ENCODE measurements at regions not wholly inside any gene's neighbourhood (a gene's known extent, or its start where the extent isn't known, plus 50 kb on each side); places are given as distances from the start of the nearest gene placed in this dataset.
"Not testable (repeated sequence)": the region's sequence is repeated elsewhere in the genome, so short reads cannot be mapped to it uniquely, and the experiment has no call there.

GRCh38 chr1:245008761-245009160 is 144.4 kb upstream of the HNRNPU start:
- Histone ChIP-seq H3K27ac (no peak overlapping the region), H3K4me1 (no peaks in the 10 kb centered on the region), H3K27me3 (no peaks in the 10 kb centered on the region), H3K36me3 (peaks cover 0 to 6% (median 0%) of the 10 kb centered on the region in 3 donors), H3K9me3 (no peaks in the 10 kb centered on the region), H3K4me3 (no peak overlapping the region)
- intact Hi-C loops (cut with DNase I; ENCODE audit: low total_unique reads): no loop called here
- DNase-seq: no peak
- TF ChIP-seq CTCF (IDR thresholded peaks at IDR 0.05): no peak

GRCh38 chr1:245007852-245008251 is 143.5 kb upstream of the HNRNPU start:
- intact Hi-C loops (cut with DNase I; ENCODE audit: low total_unique reads): no loop called here
- H3K4me3 ChIP-seq: no peak overlapping the region
- no peaks in the 10 kb centered on the region for H3K27me3 ChIP-seq

GRCh38 chr1:245003246-245003645 is 138.9 kb upstream of the HNRNPU start:
- Histone ChIP-seq H3K36me3 (no peaks in the 10 kb centered on the region), H3K4me1 (peaks cover 0 to 3% (median 1%) of the 10 kb centered on the region in 4 donors), H3K27me3 (no peaks in the 10 kb centered on the region), H3K27ac (no peak overlapping the region), H3K4me3 (no peak overlapping the region), H3K9me3 (no peaks in the 10 kb centered on the region)
- no peak for DNase-seq
- no peak for TF ChIP-seq CTCF (IDR thresholded peaks at IDR 0.05)
- intact Hi-C loops (cut with DNase I; ENCODE audit: low total_unique reads): no loop called here

More at GRCh38 chr1:245007852-245008251, 143.5 kb upstream of the HNRNPU start:
- no peak overlapping the region for H3K27ac ChIP-seq
- peaks cover 0 to 6% (median 0%) of the 10 kb centered on the region in 3 donors for H3K36me3 ChIP-seq
- DNase-seq: no peak
- no peaks in the 10 kb centered on the region for H3K9me3 ChIP-seq
- no peak for TF ChIP-seq CTCF (IDR thresholded peaks at IDR 0.05)
- H3K4me1 ChIP-seq: no peaks in the 10 kb centered on the region

- Histone ChIP-seq H3K27me3 (no peaks in the 10 kb centered on the region), H3K27ac (no peak overlapping the region), H3K4me1 (peaks cover 0 to 3% (median 1%) of the 10 kb centered on the region in 4 donors), H3K4me3 (no peak overlapping the region), H3K9me3 (no peaks in the 10 kb centered on the region), H3K36me3 (no peaks in the 10 kb centered on the region)
- DNase-seq: no peak
- TF ChIP-seq CTCF (IDR thresholded peaks at IDR 0.05): no peak
- intact Hi-C loops (cut with DNase I; ENCODE audit: low total_unique reads): no loop called here
Measured at GRCh38 chr1:245001252-245001651, 136.9 kb upstream of the HNRNPU start.

GRCh38 chr1:245000872-245001188 is 136.5 kb upstream of the HNRNPU start:
- intact Hi-C loops (cut with DNase I; ENCODE audit: low total_unique reads): no loop called here
- no peak for TF ChIP-seq CTCF (IDR thresholded peaks at IDR 0.05)
- DNase-seq: no peak
- no peaks in the 10 kb centered on the region for H3K36me3 ChIP-seq
- H3K9me3 ChIP-seq: no peaks in the 10 kb centered on the region
- no peak overlapping the region for H3K27ac ChIP-seq
- H3K27me3 ChIP-seq: no peaks in the 10 kb centered on the region
- peaks cover 0 to 3% (median 1%) of the 10 kb centered on the region in 4 donors for H3K4me1 ChIP-seq
- no peak overlapping the region for H3K4me3 ChIP-seq

- H3K27ac ChIP-seq; H3K9me3 ChIP-seq; H3K27me3 ChIP-seq; H3K4me3 ChIP-seq; H3K36me3 ChIP-seq; H3K4me1 ChIP-seq; DNase-seq; intact Hi-C loops (cut with DNase I; ENCODE audit: low total_unique reads): not testable (repeated sequence)
Measured at GRCh38 chr1:244999644-245000043, 135.3 kb upstream of the HNRNPU start.

All from tibial artery (tissue), 4 donors.